A549 (cell line): ENCODE measurements at regions not wholly inside any gene's neighbourhood (a gene's known extent, or its start where the extent isn't known, plus 50 kb on each side); places are given as distances from the start of the nearest gene placed in this dataset.

Source experiments
- ATAC-seq, 2 experiments: fragments of 200-7000 bp in 1 of 2; fragments of >200 bp in 1 of 2; cut with Nextera tagmentation in 1 of 2; cut with Tn5 transposase in 1 of 2; 3 replicates each; pipeline versions ENCODE4 v1.8.0 to v1.9.1; 2018 to 2020; ENCODE audit warnings: mild to moderate bottlenecking in 1 of 2, moderate library complexity in 1 of 2
- CTCF ChIA-PET: fragments of 300-600 bp; sonication (Branson Sonifier 250); formaldehyde crosslinking; extraction: SDS; loops from one replicate; lab custom pipeline; 2021; ENCODE audit warnings: antibody characterized with exemption, inconsistent platforms; lab: Yijun Ruan, JAX
- POLR2A ChIA-PET: fragments of 350-600 bp; formaldehyde crosslinking; extraction: SDS; loops from one replicate; lab custom pipeline; 2021; ENCODE audit warnings: antibody characterized with exemption, inconsistent platforms; lab: Yijun Ruan, JAX
- DNase-seq, 2 experiments: peaks; one replicate each; pipeline versions ENCODE4 v3.0.0 to v3.0.0-alpha.2; 2011 to 2016; ENCODE audit warnings: low read depth in 1 of 2, low spot score in 1 of 2
- FAIRE-seq: peaks from 2 replicates; lab custom pipeline; 2011; peaks lifted over from hg19 to GRCh38; lab: Jason Lieb, UNC
- H3K27ac ChIP-seq, 2 experiments: fragments of >200 bp; sonication (Bioruptor Twin); formaldehyde crosslinking; 3 replicates each; pipeline ENCODE4 v1.5.1; 2016 to 2017
- H3K4me1 ChIP-seq: fragments of >200 bp; sonication (Bioruptor Twin); formaldehyde crosslinking; 3 replicates; pipeline ENCODE4 v1.6.1; 2016
- H3K4me2 ChIP-seq: fragments of >200 bp; sonication (Bioruptor Twin); formaldehyde crosslinking; 3 replicates; pipeline ENCODE4 v1.6.1; 2016
- H3K4me3 ChIP-seq: fragments of >200 bp; sonication (Bioruptor Twin); formaldehyde crosslinking; 3 replicates; pipeline ENCODE4 v1.5.1; 2016
- H3K9me3 ChIP-seq: fragments of >200 bp; sonication (Bioruptor Twin); formaldehyde crosslinking; 3 replicates; pipeline ENCODE4 v1.6.1; 2016
- ATOH8 ChIP-seq: fragments of 250-450 bp; sonication (Bioruptor Pico); IDR thresholded peaks from 2 replicates; pipeline ENCODE4 v1.5.0; 2020; ENCODE audit warnings: low read depth, mild to moderate bottlenecking, moderate library complexity
- BCL3 ChIP-seq: fragments of >200 bp; sonication (Bioruptor Twin); formaldehyde crosslinking; IDR thresholded peaks from 3 replicates; pipeline ENCODE4 v1.6.1; 2016
- CEBPB ChIP-seq, 2 experiments: fragments of >200 bp in 1 of 2; sonication (Bioruptor Twin) in 1 of 2; formaldehyde crosslinking in 1 of 2; IDR thresholded peaks; 2 replicates each; pipeline ENCODE4 v1.6.1; 2012 to 2016
- EHF ChIP-seq: fragments of 250-450 bp; sonication (Bioruptor Pico); IDR thresholded peaks from 2 replicates; pipeline ENCODE4 v1.5.0; 2020; ENCODE audit warnings: mild to moderate bottlenecking
- EHMT2 ChIP-seq: fragments of 200-600 bp; sonication (generic); IDR thresholded peaks from 2 replicates; pipeline ENCODE4 v1.6.1; 2016; ENCODE audit warnings: antibody characterized with exemption, low read depth, mild to moderate bottlenecking, moderate library complexity
- EP300 ChIP-seq, 2 experiments: fragments of >200 bp; sonication (Bioruptor Twin); formaldehyde crosslinking; IDR thresholded peaks; 2 replicates in 1 of 2; 3 replicates in 1 of 2; pipeline ENCODE4 v1.6.1; 2016 to 2017
- ESRRA ChIP-seq: fragments of 150-350 bp; IDR thresholded peaks from 2 replicates; pipeline ENCODE4 v1.6.1; 2014; ENCODE audit warnings: mild to moderate bottlenecking, low read length, borderline replicate concordance
- FOSB ChIP-seq: fragments of 250-450 bp; sonication (Bioruptor Pico); IDR thresholded peaks from 2 replicates; pipeline ENCODE4 v1.5.0; 2020; ENCODE audit warnings: mild to moderate bottlenecking, moderate library complexity
- GATA3 ChIP-seq: IDR thresholded peaks from 2 replicates; pipeline ENCODE4 v1.6.1; 2012; ENCODE audit warnings: borderline replicate concordance
- HOXA7 ChIP-seq: fragments of 250-450 bp; sonication (Bioruptor Pico); IDR thresholded peaks from 2 replicates; pipeline ENCODE4 v1.5.0; 2020; ENCODE audit warnings: mild to moderate bottlenecking, moderate library complexity
- HOXB5 ChIP-seq: fragments of 250-450 bp; sonication (Bioruptor Pico); IDR thresholded peaks from 2 replicates; pipeline ENCODE4 v1.5.0; 2020; ENCODE audit warnings: mild to moderate bottlenecking, moderate library complexity
- JUNB ChIP-seq: fragments of >200 bp; sonication (Bioruptor Twin); formaldehyde crosslinking; IDR thresholded peaks from 2 replicates; pipeline ENCODE4 v1.6.1; 2016
- MAFK ChIP-seq: fragments of 450-650 bp; IDR thresholded peaks from 2 replicates; pipeline ENCODE4 v1.6.1; 2014; ENCODE audit not compliant: partially characterized antibody
- MAX ChIP-seq: IDR thresholded peaks from 2 replicates; pipeline ENCODE4 v1.6.1; 2012
- MYC ChIP-seq: IDR thresholded peaks from 2 replicates; pipeline ENCODE4 v1.6.1; 2012; ENCODE audit warnings: mild to moderate bottlenecking, inconsistent platforms, low read length, improper control_type of control experiment, borderline replicate concordance
- NR3C1 ChIP-seq: fragments of >200 bp; sonication (Bioruptor Twin); formaldehyde crosslinking; IDR thresholded peaks from 3 replicates; pipeline ENCODE4 v1.6.1; 2017
- POLR2A ChIP-seq: IDR thresholded peaks from 2 replicates; pipeline ENCODE4 v1.6.1; 2012; ENCODE audit warnings: mild to moderate bottlenecking, low read length
- RAD21 ChIP-seq, 2 experiments: fragments of >200 bp in 1 of 2; sonication (Bioruptor Twin) in 1 of 2; formaldehyde crosslinking in 1 of 2; IDR thresholded peaks in 1 of 2; conservative IDR thresholded peaks in 1 of 2; 2 replicates in 1 of 2; 3 replicates in 1 of 2; pipeline ENCODE4 v1.6.1; 2012 to 2018; ENCODE audit warnings: inconsistent platforms in 1 of 2
- RCOR1 ChIP-seq: fragments of 150-350 bp; IDR thresholded peaks from 2 replicates; pipeline ENCODE4 v1.6.1; 2014; ENCODE audit warnings: antibody characterized with exemption, low read length, low read depth
- RFX5 ChIP-seq: fragments of 450-650 bp; IDR thresholded peaks from 2 replicates; pipeline ENCODE4 v1.7.1; 2014; ENCODE audit warnings: antibody characterized with exemption, mild to moderate bottlenecking, moderate library complexity
- RNF2 ChIP-seq: fragments of 200-600 bp; sonication (generic); IDR thresholded peaks from 2 replicates; pipeline ENCODE4 v1.6.1; 2016; ENCODE audit warnings: low read depth, mild to moderate bottlenecking, antibody characterized with exemption, moderate library complexity, borderline replicate concordance
- SMC3 ChIP-seq: fragments of >200 bp; sonication (Bioruptor Twin); formaldehyde crosslinking; IDR thresholded peaks from 3 replicates; pipeline ENCODE4 v1.6.1; 2018; ENCODE audit warnings: inconsistent platforms
- SREBF2 ChIP-seq: fragments of 450-650 bp; IDR thresholded peaks from 2 replicates; pipeline ENCODE4 v1.6.1; 2014; ENCODE audit warnings: mild to moderate bottlenecking, moderate library complexity
- TFCP2L1 ChIP-seq: fragments of 250-450 bp; sonication (Bioruptor Pico); IDR thresholded peaks from 2 replicates; pipeline ENCODE4 v1.5.0; 2021; ENCODE audit warnings: mild to moderate bottlenecking
- TP53 ChIP-seq: fragments of 250-450 bp; sonication (Bioruptor Pico); IDR thresholded peaks from 2 replicates; pipeline ENCODE4 v1.5.0; 2021; ENCODE audit warnings: mild to moderate bottlenecking, moderate library complexity
- ZFP36 ChIP-seq: fragments of 450-650 bp; IDR thresholded peaks from 2 replicates; pipeline ENCODE4 v1.6.1; 2014; ENCODE audit warnings: borderline replicate concordance; ENCODE audit not compliant: partially characterized antibody
- WGBS: methylation state at CpG from one replicate; pipeline ENCODE4 v1.1.6; 2017; ENCODE audit errors: missing lambda C conversion rate; 5-methylcytosine and 5-hydroxymethylcytosine counted together

GRCh38 chr13:50375792-50376191 is 360.5 kb downstream of the KCNRG start:
- no peak for FAIRE-seq
- CTCF ChIA-PET: interaction anchor here (0.6 kb wide), 1 partner anchor 10 kb away, joined by 3 read pairs; no protein-coding TSS in a partner anchor
- no peak overlapping the region for H3K4me2 ChIP-seq
- H3K9me3 ChIP-seq: no peaks in the 10 kb centered on the region
- WGBS: 58% methylated on average over 4 of the region's 4 CpGs
- no peak overlapping the region for H3K4me3 ChIP-seq
- no peak for ATAC-seq
- no peaks in the 10 kb centered on the region for H3K4me1 ChIP-seq
- H3K27ac ChIP-seq: no peak overlapping the region
- TF ChIP-seq EHF (no peak), BCL3 (no peak), MAFK (no peak), HOXB5 (CRISPR knock-in tag) (no peak), POLR2A (no peak), EP300 (IDR thresholded peaks at IDR 0.05) (no peak), ESRRA (no peak), SREBF2 (no peak), FOSB (CRISPR knock-in tag) (no peak), TP53 (CRISPR knock-in tag) (no peak), MYC (no peak), RAD21 (conservative IDR thresholded peaks at IDR 0.05 in 1 of 2, IDR thresholded peaks at IDR 0.05 in 1 of 2) (no peak), ZFP36 (no peak), SMC3 (no peak), NR3C1 (no peak), EHMT2 (no peak), CEBPB (IDR thresholded peaks at IDR 0.05) (no peak), TFCP2L1 (CRISPR knock-in tag) (no peak), ATOH8 (CRISPR knock-in tag) (no peak)
- POLR2A ChIA-PET: no interaction called here
- DNase-seq: no peak

GRCh38 chr13:50376895-50377575 is 361.8 kb downstream of the KCNRG start:
- DNase-seq (no peak), FAIRE-seq (no peak), ATAC-seq (peak in 1 of 2 experiments; percentile 30; a peak in 2 of 6 replicates)
- POLR2A ChIA-PET: no interaction called here
- CTCF ChIA-PET: no interaction called here
- Histone ChIP-seq H3K9me3 (no peaks in the 10 kb centered on the region), H3K4me1 (no peaks in the 10 kb centered on the region), H3K4me2 (no peak overlapping the region), H3K4me3 (no peak overlapping the region), H3K27ac (no peak overlapping the region)
- 40% methylated on average over 1 of the region's 1 CpG for WGBS
- no peak for TF ChIP-seq JUNB
- TF ChIP-seq RAD21 (conservative IDR thresholded peaks at IDR 0.05 in 1 of 2, IDR thresholded peaks at IDR 0.05 in 1 of 2): peak in 1 of 2 experiments; percentile 34; a peak in 2 of 5 replicates
- no peak for TF ChIP-seq HOXA7
- no peak for TF ChIP-seq GATA3

GRCh38 chr13:50377726-50378270 is 362.6 kb downstream of the KCNRG start:
- CTCF ChIA-PET: no interaction called here
- H3K4me1 ChIP-seq: no peaks in the 10 kb centered on the region
- no peak for DNase-seq
- no peak for ATAC-seq
- no peak overlapping the region for H3K4me2 ChIP-seq
- POLR2A ChIA-PET: no interaction called here
- H3K9me3 ChIP-seq: no peaks in the 10 kb centered on the region
- FAIRE-seq: no peak
- H3K4me3 ChIP-seq: no peak overlapping the region
- TF ChIP-seq BCL3 (no peak), ZFP36 (no peak), RFX5 (no peak), MYC (no peak), MAX (no peak), RNF2 (no peak), EP300 (IDR thresholded peaks at IDR 0.05) (no peak), RCOR1 (no peak)
- WGBS: 57% methylated on average over 2 of the region's 2 CpGs
- H3K27ac ChIP-seq: no peak overlapping the region
